H4 (cell line): ENCODE measurements at regions not wholly inside any gene's neighbourhood (a gene's known extent, or its start where the extent isn't known, plus 50 kb on each side); places are given as distances from the start of the nearest gene placed in this dataset.
A peak's percentile ranks its signal among the peaks of the same experiment; 100 is the strongest.
"Not testable (repeated sequence)": the region's sequence is repeated elsewhere in the genome, so short reads cannot be mapped to it uniquely, and the experiment has no call there.

Experiments
- DNase-seq: peaks from one replicate; pipeline ENCODE4 v3.0.0-alpha.2; 2015; ENCODE audit warnings: low spot score

GRCh38 chr13:70297189-70297616 is 189.0 kb upstream of the KLHL1 start:
- DNase-seq = no peak

GRCh38 chr13:70284371-70284770 is 176.1 kb upstream of the KLHL1 start:
- no peak for DNase-seq

GRCh38 chr13:70275841-70276240 is 167.6 kb upstream of the KLHL1 start:
- no peak for DNase-seq

- no peak for DNase-seq
These were observed 147.2 kb upstream of the KLHL1 start for GRCh38 chr13:70255406-70255991.

GRCh38 chr13:70253834-70254233 is 145.6 kb upstream of the KLHL1 start:
- peak; percentile 19 for DNase-seq

GRCh38 chr13:70253411-70253810 is 145.2 kb upstream of the KLHL1 start:
- DNase-seq = no peak

- DNase-seq = peak; percentile 74
These were observed 141.2 kb upstream of the KLHL1 start for GRCh38 chr13:70249332-70250064.

GRCh38 chr13:70237131-70237530 is 128.9 kb upstream of the KLHL1 start:
- DNase-seq = no peak

GRCh38 chr13:70235565-70235964 is 127.3 kb upstream of the KLHL1 start:
- DNase-seq = no peak

GRCh38 chr13:70223911-70224310 is 115.7 kb upstream of the KLHL1 start:
- DNase-seq = no peak

- no peak for DNase-seq
These were observed 114.7 kb upstream of the KLHL1 start for GRCh38 chr13:70222926-70223325.

- no peak for DNase-seq
These were observed 110.4 kb upstream of the KLHL1 start for GRCh38 chr13:70218618-70219017.

GRCh38 chr13:70208968-70209367 is 100.7 kb upstream of the KLHL1 start:
- DNase-seq = not testable (repeated sequence)

GRCh38 chr13:70206671-70207070 is 98.4 kb upstream of the KLHL1 start:
- no peak for DNase-seq

GRCh38 chr13:70203661-70204229 is 95.5 kb upstream of the KLHL1 start:
- DNase-seq = peak; percentile 69

GRCh38 chr13:70191034-70191433 is 82.8 kb upstream of the KLHL1 start:
- no peak for DNase-seq

GRCh38 chr13:70189981-70190380 is 81.7 kb upstream of the KLHL1 start:
- no peak for DNase-seq

- DNase-seq = no peak
These were observed 80.3 kb upstream of the KLHL1 start for GRCh38 chr13:70188567-70188966.

GRCh38 chr13:70183041-70183440 is 74.8 kb upstream of the KLHL1 start:
- peak; percentile 50 for DNase-seq
